ENCODE measurements at regions not wholly inside any gene's neighbourhood (a gene's known extent, or its start where the extent isn't known, plus 50 kb on each side); places are given as distances from the start of the nearest gene placed in this dataset.

DNA sequence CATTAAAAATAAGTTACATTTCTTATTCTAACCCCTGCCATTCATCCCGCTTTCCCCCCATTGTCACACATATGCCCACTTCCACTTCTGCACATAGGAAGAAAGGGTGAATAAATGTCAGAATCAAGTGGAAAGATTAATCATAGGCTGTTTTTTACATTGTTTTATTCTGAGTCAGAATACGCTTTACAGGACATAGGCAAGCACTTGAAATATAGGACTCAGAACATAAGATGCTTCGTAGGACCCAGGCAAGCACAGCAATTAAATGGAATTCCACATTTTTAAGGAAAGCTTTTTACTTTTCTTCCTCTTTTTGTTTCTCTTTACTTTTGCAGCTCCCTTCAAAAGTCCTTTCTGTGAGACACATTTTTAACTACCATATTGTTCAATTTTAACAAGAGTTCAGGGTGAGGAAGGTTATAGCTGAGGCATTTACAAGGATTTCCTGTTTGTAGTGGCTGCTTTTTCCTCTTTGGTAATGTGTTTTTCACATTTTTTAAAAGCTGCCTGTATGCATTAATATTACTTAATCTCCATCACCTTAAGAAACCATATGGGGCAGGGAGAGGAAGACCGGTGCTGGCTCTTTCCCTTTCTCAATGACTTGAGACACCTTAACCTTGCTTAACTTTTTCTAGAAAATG is 130.0 kb downstream of the TES start:
- TF ChIP-seq POLR2AphosphoS5 (IDR thresholded peaks at IDR 0.05; ENCODE audit: low read depth) (no peak), GABPA (IDR thresholded peaks at IDR 0.05; ENCODE audit: low read depth) (no peak)
- TF ChIP-seq, protein P1, sequence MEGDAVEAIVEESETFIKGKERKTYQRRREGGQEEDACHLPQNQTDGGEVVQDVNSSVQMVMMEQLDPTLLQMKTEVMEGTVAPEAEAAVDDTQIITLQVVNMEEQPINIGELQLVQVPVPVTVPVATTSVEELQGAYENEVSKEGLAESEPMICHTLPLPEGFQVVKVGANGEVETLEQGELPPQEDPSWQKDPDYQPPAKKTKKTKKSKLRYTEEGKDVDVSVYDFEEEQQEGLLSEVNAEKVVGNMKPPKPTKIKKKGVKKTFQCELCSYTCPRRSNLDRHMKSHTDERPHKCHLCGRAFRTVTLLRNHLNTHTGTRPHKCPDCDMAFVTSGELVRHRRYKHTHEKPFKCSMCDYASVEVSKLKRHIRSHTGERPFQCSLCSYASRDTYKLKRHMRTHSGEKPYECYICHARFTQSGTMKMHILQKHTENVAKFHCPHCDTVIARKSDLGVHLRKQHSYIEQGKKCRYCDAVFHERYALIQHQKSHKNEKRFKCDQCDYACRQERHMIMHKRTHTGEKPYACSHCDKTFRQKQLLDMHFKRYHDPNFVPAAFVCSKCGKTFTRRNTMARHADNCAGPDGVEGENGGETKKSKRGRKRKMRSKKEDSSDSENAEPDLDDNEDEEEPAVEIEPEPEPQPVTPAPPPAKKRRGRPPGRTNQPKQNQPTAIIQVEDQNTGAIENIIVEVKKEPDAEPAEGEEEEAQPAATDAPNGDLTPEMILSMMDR (IDR thresholded peaks at IDR 0.05; ENCODE audit: insufficient read depth, low read length): no peak
- TF ChIP-seq, protein P2, sequence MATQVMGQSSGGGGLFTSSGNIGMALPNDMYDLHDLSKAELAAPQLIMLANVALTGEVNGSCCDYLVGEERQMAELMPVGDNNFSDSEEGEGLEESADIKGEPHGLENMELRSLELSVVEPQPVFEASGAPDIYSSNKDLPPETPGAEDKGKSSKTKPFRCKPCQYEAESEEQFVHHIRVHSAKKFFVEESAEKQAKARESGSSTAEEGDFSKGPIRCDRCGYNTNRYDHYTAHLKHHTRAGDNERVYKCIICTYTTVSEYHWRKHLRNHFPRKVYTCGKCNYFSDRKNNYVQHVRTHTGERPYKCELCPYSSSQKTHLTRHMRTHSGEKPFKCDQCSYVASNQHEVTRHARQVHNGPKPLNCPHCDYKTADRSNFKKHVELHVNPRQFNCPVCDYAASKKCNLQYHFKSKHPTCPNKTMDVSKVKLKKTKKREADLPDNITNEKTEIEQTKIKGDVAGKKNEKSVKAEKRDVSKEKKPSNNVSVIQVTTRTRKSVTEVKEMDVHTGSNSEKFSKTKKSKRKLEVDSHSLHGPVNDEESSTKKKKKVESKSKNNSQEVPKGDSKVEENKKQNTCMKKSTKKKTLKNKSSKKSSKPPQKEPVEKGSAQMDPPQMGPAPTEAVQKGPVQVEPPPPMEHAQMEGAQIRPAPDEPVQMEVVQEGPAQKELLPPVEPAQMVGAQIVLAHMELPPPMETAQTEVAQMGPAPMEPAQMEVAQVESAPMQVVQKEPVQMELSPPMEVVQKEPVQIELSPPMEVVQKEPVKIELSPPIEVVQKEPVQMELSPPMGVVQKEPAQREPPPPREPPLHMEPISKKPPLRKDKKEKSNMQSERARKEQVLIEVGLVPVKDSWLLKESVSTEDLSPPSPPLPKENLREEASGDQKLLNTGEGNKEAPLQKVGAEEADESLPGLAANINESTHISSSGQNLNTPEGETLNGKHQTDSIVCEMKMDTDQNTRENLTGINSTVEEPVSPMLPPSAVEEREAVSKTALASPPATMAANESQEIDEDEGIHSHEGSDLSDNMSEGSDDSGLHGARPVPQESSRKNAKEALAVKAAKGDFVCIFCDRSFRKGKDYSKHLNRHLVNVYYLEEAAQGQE (IDR thresholded peaks at IDR 0.05; ENCODE audit: insufficient replicate concordance, low read depth): no peak

Measured in HL-60 (cell line).